HEK293 (cell line): ENCODE measurements at regions not wholly inside any gene's neighbourhood (a gene's known extent, or its start where the extent isn't known, plus 50 kb on each side); places are given as distances from the start of the nearest gene placed in this dataset.

Experiments
- ATF2 ChIP-seq: fragments of 450-650 bp; formaldehyde crosslinking; IDR thresholded peaks from 2 replicates; pipeline ENCODE4 v1.5.1; 2016; ENCODE audit warnings: missing biosample characterization, missing genetic modification characterization, low read depth
- ZNF121 ChIP-seq: fragments of 450-650 bp; formaldehyde crosslinking; IDR thresholded peaks from 2 replicates; pipeline ENCODE4 v1.5.1; 2016; ENCODE audit warnings: missing biosample characterization, missing genetic modification characterization
- ZNF324 ChIP-seq: fragments of 450-650 bp; formaldehyde crosslinking; IDR thresholded peaks from 2 replicates; pipeline ENCODE4 v1.5.1; 2016; ENCODE audit warnings: missing biosample characterization, missing genetic modification characterization
- ZNF660 ChIP-seq: fragments of 450-650 bp; IDR thresholded peaks from 2 replicates; pipeline ENCODE4 v1.5.1; 2018; ENCODE audit warnings: missing biosample characterization, mild to moderate bottlenecking, missing genetic modification characterization

- TF ChIP-seq ZNF660 (tag by site-specific recombination) (no peak), ZNF324 (tag by site-specific recombination) (no peak), ZNF121 (tag by site-specific recombination) (no peak), ATF2 (tag by site-specific recombination) (no peak)
These were observed 464.3 kb upstream of the NRP1 start for GRCh38 chr10:33798754-33799153.
